Aorta (tissue), 5 donors: ENCODE measurements at regions not wholly inside any gene's neighbourhood (a gene's known extent, or its start where the extent isn't known, plus 50 kb on each side); places are given as distances from the start of the nearest gene placed in this dataset.

Experiments
- ATAC-seq: fragments of 200-7000 bp; cut with Tn5 transposase; one replicate; pipeline ENCODE4 v1.9.1; 2022; ENCODE audit warnings: moderate library complexity; ENCODE audit not compliant: low FRiP score
- DNase-seq, 2 donors: peaks; one replicate each; pipeline ENCODE4 v3.0.0-alpha.2; 2020
- H3K27ac ChIP-seq, 2 donors: one replicate each; pipeline ENCODE4 v1.5.1; 2013; ENCODE audit warnings: low read length in 2 of 2, mild to moderate bottlenecking in 2 of 2, moderate library complexity in 2 of 2, control low read depth in 1 of 2, inconsistent platforms in 1 of 2, low read depth in 1 of 2
- H3K27me3 ChIP-seq, 2 donors: one replicate each; pipeline ENCODE4 v1.6.1; 2013; ENCODE audit warnings: control low read depth in 1 of 2, low read length in 1 of 2, mild to moderate bottlenecking in 1 of 2, moderate library complexity in 1 of 2; ENCODE audit not compliant: insufficient read depth in 2 of 2, control insufficient read depth in 1 of 2
- H3K36me3 ChIP-seq, 2 donors: one replicate each; pipeline ENCODE4 v1.6.1; 2013; ENCODE audit warnings: control low read depth in 1 of 2, low read length in 1 of 2, mild to moderate bottlenecking in 1 of 2; ENCODE audit not compliant: insufficient read depth in 2 of 2, control insufficient read depth in 1 of 2
- H3K4me1 ChIP-seq, 2 donors: one replicate each; pipeline ENCODE4 v1.6.1; 2013; ENCODE audit warnings: low read length in 2 of 2, control low read depth in 1 of 2, mild to moderate bottlenecking in 1 of 2, moderate library complexity in 1 of 2; ENCODE audit not compliant: insufficient read depth in 2 of 2, control insufficient read depth in 1 of 2
- H3K4me3 ChIP-seq, 2 donors: one replicate each; pipeline ENCODE4 v1.5.1; 2013; ENCODE audit warnings: low read length in 2 of 2, control low read depth in 1 of 2, mild to moderate bottlenecking in 1 of 2
- H3K9me3 ChIP-seq: one replicate; pipeline ENCODE4 v1.6.1; 2013; ENCODE audit warnings: mild to moderate bottlenecking, low read length; ENCODE audit not compliant: control insufficient read depth
- WGBS, 2 donors: extraction: QIAGEN DNeasy Blood & Tissue Kit; methylation state at CpG; one replicate each; pipeline ENCODE4 v1.1.7; 2013; 5-methylcytosine and 5-hydroxymethylcytosine counted together
- intact Hi-C, 2 donors: fragments of 100-400 bp; cut with DNase I; formaldehyde crosslinking; loops; one replicate each; pipeline versions ENCODE4 v1.14.2 to v1.15.0; 2022
- donor health status: healthy with polysubstance abuse.
- donor health status: Bipolar disorder and iron deficiency.
- donor health status: DM: no; HTN: no; CAD: no.
- donor health status: DM: no; HTN: no; CAD: no.
- donor health status: DM: yes; HTN: yes; CAD: no.

DNA sequence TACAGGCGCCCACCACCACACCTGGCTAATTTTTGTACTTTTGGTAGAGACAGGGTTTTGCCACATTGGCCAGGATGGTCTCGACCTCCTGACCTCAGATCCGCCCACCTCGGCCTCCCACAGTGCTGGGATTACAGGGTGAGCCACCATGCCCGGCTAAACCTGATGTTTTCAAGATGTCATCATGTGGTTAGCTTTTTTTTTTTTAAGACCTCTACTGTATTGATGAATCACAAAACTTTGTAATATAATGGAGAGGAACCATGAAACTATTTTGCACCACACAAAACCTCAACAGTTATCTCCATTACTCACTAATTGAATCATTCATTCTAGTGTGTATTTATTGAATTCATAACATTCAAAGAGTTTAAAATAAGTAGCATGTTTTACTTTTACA lies 94.7 kb upstream of the NEIL3 start:
- intact Hi-C loops: no loop called here
- Histone ChIP-seq H3K27me3 (no peaks in the 10 kb centered on the region), H3K4me1 (no peaks in the 10 kb centered on the region), H3K4me3 (no peak overlapping the region), H3K9me3 (no peaks in the 10 kb centered on the region), H3K27ac (no peak overlapping the region), H3K36me3 (no peaks in the 10 kb centered on the region)
- DNase-seq: no peak
- ATAC-seq: no peak
- WGBS, 2 donors: 92 to 94% methylated on average over 5 of the region's 5 CpGs

DNA sequence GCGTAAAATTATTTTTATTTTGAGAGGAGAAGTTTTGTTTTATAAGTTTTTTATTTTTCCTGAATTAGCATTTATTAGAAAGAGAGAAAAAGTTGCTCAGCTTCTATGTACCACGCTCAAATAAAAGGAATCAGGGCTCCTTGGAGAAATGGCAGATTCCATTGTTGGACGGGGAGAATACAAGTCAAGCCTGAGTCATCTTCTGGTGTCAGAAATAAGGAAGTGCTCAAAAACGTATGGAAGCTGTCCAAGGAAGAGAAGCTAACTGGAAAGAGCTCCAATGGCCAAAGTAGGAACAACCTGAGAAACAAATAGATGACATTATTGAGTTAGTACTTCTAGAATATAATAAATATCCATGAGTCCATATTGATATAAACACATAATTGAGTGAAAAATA lies 89.3 kb upstream of the NEIL3 start:
- H3K27me3 ChIP-seq: no peaks in the 10 kb centered on the region
- H3K9me3 ChIP-seq: no peaks in the 10 kb centered on the region
- H3K4me3 ChIP-seq: no peak overlapping the region
- no peaks in the 10 kb centered on the region for H3K4me1 ChIP-seq
- 83 to 84% methylated on average over 4 of the region's 4 CpGs for WGBS, 2 donors
- no peak for ATAC-seq
- no peaks in the 10 kb centered on the region for H3K36me3 ChIP-seq
- H3K27ac ChIP-seq: no peak overlapping the region
- no peak for DNase-seq
- intact Hi-C loops: no loop called here

DNA sequence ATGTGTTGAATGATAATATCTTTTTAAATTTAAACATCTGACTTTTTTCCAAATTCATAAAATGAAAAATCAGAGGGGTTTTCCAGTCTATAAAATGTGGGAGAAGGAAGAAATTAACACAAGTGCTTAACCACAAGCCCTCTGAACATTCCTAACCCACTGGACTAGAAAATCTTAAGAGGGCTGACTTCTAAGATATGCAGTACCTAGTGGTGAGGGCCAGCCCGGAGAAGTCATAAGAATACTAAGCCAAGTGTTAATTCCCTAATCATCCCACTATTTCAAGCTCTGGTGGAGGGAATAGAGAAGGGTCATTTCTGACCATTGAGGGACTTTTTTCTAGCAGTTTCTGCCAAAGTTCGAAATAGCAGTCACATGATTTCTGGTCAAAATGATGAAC lies 86.9 kb upstream of the NEIL3 start:
- H3K27me3 ChIP-seq: no peaks in the 10 kb centered on the region
- no peak overlapping the region for H3K27ac ChIP-seq
- H3K9me3 ChIP-seq: no peaks in the 10 kb centered on the region
- ATAC-seq (no peak), DNase-seq (no peak)
- no peak overlapping the region for H3K4me3 ChIP-seq
- intact Hi-C loops: no loop called here
- H3K36me3 ChIP-seq: no peaks in the 10 kb centered on the region
- H3K4me1 ChIP-seq: no peaks in the 10 kb centered on the region
- 54 to 61% methylated on average over 2 of the region's 2 CpGs for WGBS, 2 donors

DNA sequence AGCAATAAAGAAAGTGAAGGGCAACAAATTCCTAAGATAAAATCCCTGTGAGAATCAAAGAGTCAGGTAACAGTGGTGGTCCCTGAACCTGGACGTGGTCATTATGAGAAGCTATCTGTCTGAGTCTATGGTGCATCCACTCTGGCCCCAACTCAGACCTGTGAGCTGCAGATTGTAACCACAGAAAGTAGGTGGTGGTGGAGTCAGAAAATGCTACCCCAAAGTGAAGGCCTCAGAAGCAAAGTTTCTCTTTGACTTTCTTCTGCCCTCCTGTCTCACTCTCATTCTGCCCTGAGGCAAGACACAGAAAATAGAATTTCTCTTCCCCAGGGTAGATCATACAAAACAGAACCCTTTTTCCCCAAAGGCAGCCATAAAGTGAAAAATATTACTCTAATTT lies 84.1 kb upstream of the NEIL3 start:
- ATAC-seq: no peak
- intact Hi-C loops: no loop called here
- no peaks in the 10 kb centered on the region for H3K9me3 ChIP-seq
- H3K27me3 ChIP-seq: no peaks in the 10 kb centered on the region
- H3K27ac ChIP-seq: no peak overlapping the region
- H3K36me3 ChIP-seq: no peaks in the 10 kb centered on the region
- no peak for DNase-seq
- no peaks in the 10 kb centered on the region for H3K4me1 ChIP-seq
- no peak overlapping the region for H3K4me3 ChIP-seq
- 89 to 93% methylated on average over 1 of the region's 1 CpG for WGBS, 2 donors

DNA sequence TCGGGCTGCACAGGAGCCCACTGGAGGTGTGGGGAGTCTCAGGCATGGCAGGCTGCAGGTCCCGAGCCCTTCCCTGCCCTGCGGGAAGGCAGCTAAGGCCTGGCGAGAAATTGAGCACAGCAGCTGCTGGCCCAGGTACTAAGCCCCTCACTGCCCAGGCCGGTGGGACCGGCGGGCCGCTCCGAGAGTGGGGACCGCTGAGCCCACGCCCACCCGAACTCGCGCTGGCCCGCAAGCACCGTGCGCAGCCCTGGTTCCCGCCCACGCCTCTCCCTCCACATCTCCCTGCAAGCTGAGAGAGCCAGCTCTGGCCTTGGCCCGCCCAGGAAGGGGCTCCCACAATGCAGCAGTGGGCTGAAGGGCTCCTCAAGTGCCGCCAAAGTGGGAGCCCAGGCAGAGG lies 82.0 kb upstream of the NEIL3 start:
- H3K36me3 ChIP-seq: no peaks in the 10 kb centered on the region
- ATAC-seq (no peak), DNase-seq (no peak)
- 95 to 96% methylated on average over 14 to 21 of the region's 21 CpGs for WGBS, 2 donors
- no peak overlapping the region for H3K4me3 ChIP-seq
- H3K9me3 ChIP-seq: no peaks in the 10 kb centered on the region
- intact Hi-C loops: no loop called here
- H3K27ac ChIP-seq: no peak overlapping the region
- no peaks in the 10 kb centered on the region for H3K27me3 ChIP-seq
- H3K4me1 ChIP-seq: no peaks in the 10 kb centered on the region

DNA sequence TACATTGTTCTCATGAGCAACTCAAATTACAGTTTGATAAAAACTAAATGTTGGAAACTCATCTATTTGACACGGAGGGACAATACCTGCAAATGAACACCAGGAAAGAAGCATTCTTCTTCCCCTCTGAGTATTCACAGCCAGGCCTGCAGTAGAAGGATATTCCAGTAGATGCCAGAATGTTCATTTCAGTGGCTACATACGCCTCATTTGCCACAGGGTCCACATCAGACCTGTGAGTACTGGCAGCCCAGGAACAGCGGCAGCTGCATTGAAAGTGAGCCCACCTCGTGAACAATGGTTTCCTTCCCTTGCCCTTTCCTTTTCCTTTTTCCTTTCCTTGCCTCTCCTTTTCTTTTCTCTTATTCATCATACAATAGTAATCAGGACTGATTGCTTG lies 81.1 kb upstream of the NEIL3 start:
- Histone ChIP-seq H3K4me1 (no peaks in the 10 kb centered on the region), H3K4me3 (no peak overlapping the region)
- 89 to 95% methylated on average over 4 of the region's 4 CpGs for WGBS, 2 donors

DNA sequence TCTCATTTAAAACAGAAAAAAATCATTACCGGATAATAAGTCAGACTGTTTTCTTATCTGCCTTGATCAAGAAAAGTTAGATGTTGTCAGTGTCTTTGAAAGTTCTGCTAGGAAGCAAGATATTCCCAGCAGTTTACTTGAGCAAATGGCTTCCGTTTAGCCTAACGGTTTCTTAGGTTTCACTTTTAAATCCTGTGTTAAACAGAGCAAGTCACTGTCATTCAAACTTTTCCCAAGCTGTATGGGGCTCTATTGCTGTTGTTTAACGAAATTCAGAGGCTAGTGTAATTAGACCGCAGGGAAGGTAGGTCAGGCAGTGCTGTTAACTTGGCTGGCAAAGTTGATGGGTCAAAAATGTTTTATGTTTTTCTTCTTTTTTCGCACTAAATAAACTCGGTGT lies 80.3 kb upstream of the NEIL3 start:
- intact Hi-C loops: no loop called here
- peak; percentile 38 for ATAC-seq
- 17 to 20% methylated on average over 7 of the region's 7 CpGs for WGBS, 2 donors

More for the DNA sequence above, 81.1 kb upstream of the NEIL3 start:
- Histone ChIP-seq H3K36me3 (no peaks in the 10 kb centered on the region), H3K27ac (no peak overlapping the region), H3K27me3 (no peaks in the 10 kb centered on the region), H3K9me3 (no peaks in the 10 kb centered on the region)
- DNase-seq (no peak), ATAC-seq (peak; percentile 44)
- intact Hi-C loops: no loop called here

DNA sequence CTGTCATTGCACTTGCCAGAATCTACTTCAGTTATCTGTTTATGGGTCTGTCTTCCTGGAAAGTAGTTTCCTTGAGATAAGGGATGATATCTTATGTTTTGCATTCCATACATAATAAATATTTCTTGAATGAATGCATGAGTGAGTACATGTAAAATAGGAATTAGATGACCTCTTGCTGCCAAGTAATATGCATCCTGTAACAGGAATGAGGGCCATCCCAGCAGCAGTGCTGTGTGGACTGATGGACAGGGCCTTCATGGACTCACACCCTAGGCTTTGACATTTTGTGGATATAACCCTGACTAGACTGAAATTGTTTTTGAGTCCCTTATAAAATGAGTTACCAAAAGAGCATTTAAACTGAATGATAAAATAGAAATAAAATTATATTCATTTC lies 77.2 kb upstream of the NEIL3 start:
- Histone ChIP-seq H3K4me3 (no peak overlapping the region), H3K27ac (no peak overlapping the region), H3K4me1 (no peaks in the 10 kb centered on the region), H3K9me3 (no peaks in the 10 kb centered on the region), H3K36me3 (no peaks in the 10 kb centered on the region), H3K27me3 (no peaks in the 10 kb centered on the region)
- intact Hi-C loops: no loop called here
- DNase-seq (no peak), ATAC-seq (no peak)

More for the DNA sequence above, 80.3 kb upstream of the NEIL3 start:
- Histone ChIP-seq H3K4me1 (no peaks in the 10 kb centered on the region), H3K27ac (no peak overlapping the region), H3K36me3 (no peaks in the 10 kb centered on the region), H3K9me3 (no peaks in the 10 kb centered on the region), H3K4me3 (peak overlapping the region; percentile 36 to 58), H3K27me3 (no peaks in the 10 kb centered on the region)
- DNase-seq: no peak

- Histone ChIP-seq H3K9me3 (no peaks in the 10 kb centered on the region), H3K27me3 (no peaks in the 10 kb centered on the region), H3K36me3 (no peaks in the 10 kb centered on the region), H3K4me3 (no peak overlapping the region), H3K27ac (no peak overlapping the region), H3K4me1 (no peaks in the 10 kb centered on the region)
- DNase-seq: no peak
- WGBS, 2 donors: 24 to 38% methylated on average over 1 of the region's 1 CpG
- no peak for ATAC-seq
- intact Hi-C loops: no loop called here
These were observed 74.6 kb upstream of the NEIL3 start for GRCh38 chr4:177235026-177235425.
